Smooth muscle cell (in vitro differentiated cells): ENCODE measurements at regions not wholly inside any gene's neighbourhood (a gene's known extent, or its start where the extent isn't known, plus 50 kb on each side); places are given as distances from the start of the nearest gene placed in this dataset.

Experiments used
- DNase-seq: peaks from one replicate; lab custom pipeline; 2025; ENCODE audit not compliant: unreplicated experiment; lab: John Stamatoyannopoulos, UW
- H2AFZ ChIP-seq: fragments of 200-600 bp; sonication (generic); 2 replicates; pipeline ENCODE4 v1.6.0; 2016; ENCODE audit warnings: antibody characterized with exemption, low read depth, mild to moderate bottlenecking
- H3F3A ChIP-seq: fragments of 200-600 bp; sonication (generic); 2 replicates; pipeline ENCODE4 v1.6.0; 2017; ENCODE audit warnings: antibody characterized with exemption, low read depth
- H3K27ac ChIP-seq: fragments of 200-600 bp; sonication (generic); 2 replicates; pipeline ENCODE4 v1.5.1; 2016; ENCODE audit warnings: low read depth, mild to moderate bottlenecking
- H3K27me3 ChIP-seq: fragments of 200-600 bp; sonication (generic); 2 replicates; pipeline ENCODE4 v1.6.1; 2016; ENCODE audit warnings: low read depth, mild to moderate bottlenecking
- H3K36me3 ChIP-seq: fragments of 200-600 bp; sonication (generic); 2 replicates; pipeline ENCODE4 v1.5.1; 2016; ENCODE audit warnings: low read depth
- H3K4me1 ChIP-seq: fragments of 200-600 bp; sonication (generic); 2 replicates; pipeline ENCODE4 v1.5.1; 2016; ENCODE audit warnings: low read depth
- H3K4me2 ChIP-seq: fragments of 200-600 bp; sonication (generic); 2 replicates; pipeline ENCODE4 v1.6.0; 2016; ENCODE audit warnings: mild to moderate bottlenecking
- H3K4me3 ChIP-seq: fragments of 200-600 bp; sonication (generic); 2 replicates; pipeline ENCODE4 v1.5.1; 2016; ENCODE audit warnings: mild to moderate bottlenecking
- H3K79me2 ChIP-seq: fragments of 200-600 bp; sonication (generic); 2 replicates; pipeline ENCODE4 v1.6.0; 2016; ENCODE audit warnings: low read depth, mild to moderate bottlenecking
- H3K9ac ChIP-seq: fragments of 200-600 bp; sonication (generic); 2 replicates; pipeline ENCODE4 v1.6.0; 2016; ENCODE audit warnings: low read depth
- H3K9me3 ChIP-seq: fragments of 200-600 bp; sonication (generic); replicated peaks from 2 replicates; pipeline ENCODE4 v1.5.1; 2016; ENCODE audit warnings: low read depth
- H4K20me1 ChIP-seq: fragments of 200-600 bp; sonication (generic); 2 replicates; pipeline ENCODE4 v1.6.0; 2016; ENCODE audit warnings: low read depth
- WGBS: methylation state at CpG from one replicate; pipeline ENCODE4 v1.1.7; 2016; ENCODE audit warnings: low lambda C conversion rate; 5-methylcytosine and 5-hydroxymethylcytosine counted together
- TF ChIP-seq, protein P1 (sequence below): fragments of 200-600 bp; sonication (generic); IDR thresholded peaks from 2 replicates; pipeline ENCODE4 v1.5.1; 2017; ENCODE audit warnings: borderline replicate concordance, mild to moderate bottlenecking, antibody characterized with exemption; ENCODE audit not compliant: insufficient read depth, poor library complexity, severe bottlenecking

- Histone ChIP-seq H3F3A (no peaks in the 10 kb centered on the region), H3K4me3 (no peak overlapping the region), H3K4me2 (no peak overlapping the region), H3K36me3 (no peaks in the 10 kb centered on the region), H3K4me1 (peaks cover 12% of the 10 kb centered on the region), H4K20me1 (no peaks in the 10 kb centered on the region), H2AFZ (no peak overlapping the region), H3K27ac (no peak overlapping the region), H3K79me2 (no peaks in the 10 kb centered on the region), H3K27me3 (no peaks in the 10 kb centered on the region), H3K9me3 (no peaks in the 10 kb centered on the region), H3K9ac (no peak overlapping the region)
- TF ChIP-seq, protein P1, sequence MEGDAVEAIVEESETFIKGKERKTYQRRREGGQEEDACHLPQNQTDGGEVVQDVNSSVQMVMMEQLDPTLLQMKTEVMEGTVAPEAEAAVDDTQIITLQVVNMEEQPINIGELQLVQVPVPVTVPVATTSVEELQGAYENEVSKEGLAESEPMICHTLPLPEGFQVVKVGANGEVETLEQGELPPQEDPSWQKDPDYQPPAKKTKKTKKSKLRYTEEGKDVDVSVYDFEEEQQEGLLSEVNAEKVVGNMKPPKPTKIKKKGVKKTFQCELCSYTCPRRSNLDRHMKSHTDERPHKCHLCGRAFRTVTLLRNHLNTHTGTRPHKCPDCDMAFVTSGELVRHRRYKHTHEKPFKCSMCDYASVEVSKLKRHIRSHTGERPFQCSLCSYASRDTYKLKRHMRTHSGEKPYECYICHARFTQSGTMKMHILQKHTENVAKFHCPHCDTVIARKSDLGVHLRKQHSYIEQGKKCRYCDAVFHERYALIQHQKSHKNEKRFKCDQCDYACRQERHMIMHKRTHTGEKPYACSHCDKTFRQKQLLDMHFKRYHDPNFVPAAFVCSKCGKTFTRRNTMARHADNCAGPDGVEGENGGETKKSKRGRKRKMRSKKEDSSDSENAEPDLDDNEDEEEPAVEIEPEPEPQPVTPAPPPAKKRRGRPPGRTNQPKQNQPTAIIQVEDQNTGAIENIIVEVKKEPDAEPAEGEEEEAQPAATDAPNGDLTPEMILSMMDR = no peak
- no peak for DNase-seq
Observed at GRCh38 chr2:51650769-51651168, 618.8 kb upstream of the NRXN1 start.

GRCh38 chr2:51649366-51649765 lies 617.4 kb upstream of the NRXN1 start:
- Histone ChIP-seq H3K79me2 (no peaks in the 10 kb centered on the region), H3K4me2 (no peak overlapping the region), H3K27me3 (no peaks in the 10 kb centered on the region), H3K36me3 (no peaks in the 10 kb centered on the region), H4K20me1 (no peaks in the 10 kb centered on the region), H3K9me3 (no peaks in the 10 kb centered on the region), H3K4me1 (peaks cover 12% of the 10 kb centered on the region), H3F3A (no peaks in the 10 kb centered on the region), H3K4me3 (no peak overlapping the region), H3K27ac (no peak overlapping the region), H3K9ac (no peak overlapping the region), H2AFZ (no peak overlapping the region)
- 88% methylated on average over 1 of the region's 1 CpG for WGBS
- DNase-seq = no peak
- TF ChIP-seq, protein P1 = peak; percentile 10

DNA sequence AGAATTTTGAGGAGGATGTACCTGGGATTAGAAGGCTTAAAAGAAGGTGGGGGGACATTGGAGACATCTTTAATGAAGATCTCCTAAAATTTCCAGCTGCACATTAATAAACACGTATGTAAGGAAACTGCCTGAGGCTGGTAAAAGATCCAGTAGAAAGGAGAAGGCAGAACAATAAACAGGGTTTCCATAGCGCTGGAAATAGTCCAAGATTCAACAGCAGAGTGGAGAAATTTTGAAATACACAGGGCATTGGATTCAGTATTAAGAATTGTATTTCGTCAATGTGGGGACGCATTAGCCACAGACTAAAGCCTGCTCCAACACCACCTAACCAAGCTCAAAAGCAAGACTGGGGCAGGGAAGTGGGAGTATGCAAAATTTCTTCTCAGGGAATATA lies 606.9 kb upstream of the NRXN1 start:
- Histone ChIP-seq H2AFZ (no peak overlapping the region), H3K27me3 (no peaks in the 10 kb centered on the region), H3K4me2 (no peak overlapping the region), H3K9ac (no peak overlapping the region), H3K27ac (no peak overlapping the region), H3K9me3 (no peaks in the 10 kb centered on the region), H3F3A (no peaks in the 10 kb centered on the region), H3K4me3 (no peak overlapping the region), H3K36me3 (no peaks in the 10 kb centered on the region), H3K79me2 (no peaks in the 10 kb centered on the region), H4K20me1 (no peaks in the 10 kb centered on the region), H3K4me1 (no peaks in the 10 kb centered on the region)
- no peak for DNase-seq
- 91% methylated on average over 4 of the region's 4 CpGs for WGBS
- TF ChIP-seq, protein P1 = no peak

DNA sequence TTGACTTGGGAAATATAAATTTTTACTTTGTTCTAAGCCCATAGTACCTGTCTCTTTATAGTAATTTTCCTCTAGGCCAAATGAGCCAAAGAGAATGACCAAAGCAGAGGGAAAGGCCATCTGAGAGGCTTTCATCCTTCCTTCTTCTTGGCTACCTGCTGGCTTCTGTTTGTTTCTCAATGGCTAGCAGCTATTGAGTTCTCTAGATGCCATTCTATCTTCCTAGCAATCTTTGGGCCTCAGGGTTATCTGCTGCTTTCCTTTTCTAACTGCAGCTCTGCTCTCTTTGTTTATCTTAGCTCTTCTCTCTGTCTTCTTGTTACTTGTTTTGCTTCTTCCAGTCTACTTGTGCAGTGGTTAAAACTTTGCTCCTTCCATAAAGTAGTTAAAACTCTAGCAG lies 601.1 kb upstream of the NRXN1 start:
- no peak overlapping the region for H2AFZ ChIP-seq
- no peaks in the 10 kb centered on the region for H3F3A ChIP-seq
- H3K27me3 ChIP-seq = no peaks in the 10 kb centered on the region
- H3K4me2 ChIP-seq = no peak overlapping the region
- H3K4me1 ChIP-seq = peaks cover 8% of the 10 kb centered on the region
- no peaks in the 10 kb centered on the region for H3K9me3 ChIP-seq
- no peak overlapping the region for H3K9ac ChIP-seq
- H4K20me1 ChIP-seq = no peaks in the 10 kb centered on the region
- TF ChIP-seq, protein P1 = no peak
- no peak overlapping the region for H3K4me3 ChIP-seq
- H3K36me3 ChIP-seq = no peaks in the 10 kb centered on the region
- no peak overlapping the region for H3K27ac ChIP-seq
- no peak for DNase-seq
- no peaks in the 10 kb centered on the region for H3K79me2 ChIP-seq
